ENCODE measurements at regions not wholly inside any gene's neighbourhood (a gene's known extent, or its start where the extent isn't known, plus 50 kb on each side); places are given as distances from the start of the nearest gene placed in this dataset.
"Not testable (repeated sequence)": the region's sequence is repeated elsewhere in the genome, so short reads cannot be mapped to it uniquely, and the experiment has no call there.

- H3K4me1 ChIP-seq (ENCODE audit: control insufficient read depth, insufficient read depth, low read length); H3K27me3 ChIP-seq (ENCODE audit: control insufficient read depth, insufficient read depth, low read length); H3K9ac ChIP-seq (ENCODE audit: low read length); H3K4me3 ChIP-seq (ENCODE audit: low read length); H3K27ac ChIP-seq (ENCODE audit: low read depth, low read length): not testable (repeated sequence)
- peaks cover 11% of the 10 kb centered on the region for H3K36me3 ChIP-seq (ENCODE audit: control insufficient read depth, insufficient read depth, low read length)
Measured at GRCh38 chr3:195669310-195669709, 51.5 kb upstream of the MUC20 start.

GRCh38 chr3:195668131-195668766, 52.5 kb upstream of the MUC20 start:
- H3K4me1 ChIP-seq (ENCODE audit: control insufficient read depth, insufficient read depth, low read length); H3K36me3 ChIP-seq (ENCODE audit: control insufficient read depth, insufficient read depth, low read length): not testable (repeated sequence)

GRCh38 chr3:195665311-195665710, 55.5 kb upstream of the MUC20 start:
- H3K9ac ChIP-seq (ENCODE audit: low read length); H3K4me3 ChIP-seq (ENCODE audit: low read length); H3K4me1 ChIP-seq (ENCODE audit: control insufficient read depth, insufficient read depth, low read length); H3K36me3 ChIP-seq (ENCODE audit: control insufficient read depth, insufficient read depth, low read length); H3K27ac ChIP-seq (ENCODE audit: low read depth, low read length); H3K27me3 ChIP-seq (ENCODE audit: control insufficient read depth, insufficient read depth, low read length): not testable (repeated sequence)

More at GRCh38 chr3:195668131-195668766, 52.5 kb upstream of the MUC20 start:
- H3K27me3 ChIP-seq (ENCODE audit: control insufficient read depth, insufficient read depth, low read length); H3K4me3 ChIP-seq (ENCODE audit: low read length); H3K9ac ChIP-seq (ENCODE audit: low read length); H3K27ac ChIP-seq (ENCODE audit: low read depth, low read length): not testable (repeated sequence)

GRCh38 chr3:195664131-195664530, 56.6 kb upstream of the MUC20 start:
- not testable (repeated sequence) for H3K27me3 ChIP-seq (ENCODE audit: control insufficient read depth, insufficient read depth, low read length); H3K4me1 ChIP-seq (ENCODE audit: control insufficient read depth, insufficient read depth, low read length); H3K36me3 ChIP-seq (ENCODE audit: control insufficient read depth, insufficient read depth, low read length); H3K9ac ChIP-seq (ENCODE audit: low read length); H3K4me3 ChIP-seq (ENCODE audit: low read length); H3K27ac ChIP-seq (ENCODE audit: low read depth, low read length)

GRCh38 chr3:195659136-195659533, 61.6 kb upstream of the MUC20 start:
- not testable (repeated sequence) for H3K4me1 ChIP-seq (ENCODE audit: control insufficient read depth, insufficient read depth, low read length); H3K27me3 ChIP-seq (ENCODE audit: control insufficient read depth, insufficient read depth, low read length); H3K9ac ChIP-seq (ENCODE audit: low read length); H3K36me3 ChIP-seq (ENCODE audit: control insufficient read depth, insufficient read depth, low read length); H3K4me3 ChIP-seq (ENCODE audit: low read length); H3K27ac ChIP-seq (ENCODE audit: low read depth, low read length)

- not testable (repeated sequence) for H3K36me3 ChIP-seq (ENCODE audit: control insufficient read depth, insufficient read depth, low read length); H3K4me3 ChIP-seq (ENCODE audit: low read length); H3K27me3 ChIP-seq (ENCODE audit: control insufficient read depth, insufficient read depth, low read length); H3K4me1 ChIP-seq (ENCODE audit: control insufficient read depth, insufficient read depth, low read length); H3K27ac ChIP-seq (ENCODE audit: low read depth, low read length); H3K9ac ChIP-seq (ENCODE audit: low read length)
Measured at GRCh38 chr3:195658381-195659135, 62.2 kb upstream of the MUC20 start.

- not testable (repeated sequence) for H3K36me3 ChIP-seq (ENCODE audit: control insufficient read depth, insufficient read depth, low read length); H3K4me1 ChIP-seq (ENCODE audit: control insufficient read depth, insufficient read depth, low read length); H3K9ac ChIP-seq (ENCODE audit: low read length); H3K27me3 ChIP-seq (ENCODE audit: control insufficient read depth, insufficient read depth, low read length)
- Histone ChIP-seq H3K4me3 (ENCODE audit: low read length) (peak overlapping the region; percentile 62), H3K27ac (ENCODE audit: low read depth, low read length) (peak overlapping the region; percentile 68)
Measured at GRCh38 chr3:195657475-195658372, 63.1 kb upstream of the MUC20 start.

- not testable (repeated sequence) for H3K27ac ChIP-seq (ENCODE audit: low read depth, low read length); H3K4me3 ChIP-seq (ENCODE audit: low read length); H3K36me3 ChIP-seq (ENCODE audit: control insufficient read depth, insufficient read depth, low read length); H3K27me3 ChIP-seq (ENCODE audit: control insufficient read depth, insufficient read depth, low read length); H3K4me1 ChIP-seq (ENCODE audit: control insufficient read depth, insufficient read depth, low read length); H3K9ac ChIP-seq (ENCODE audit: low read length)
Measured at GRCh38 chr3:195656091-195656490, 64.7 kb upstream of the MUC20 start.

GRCh38 chr3:195654746-195655145, 66.0 kb upstream of the MUC20 start:
- H3K4me1 ChIP-seq (ENCODE audit: control insufficient read depth, insufficient read depth, low read length); H3K4me3 ChIP-seq (ENCODE audit: low read length); H3K9ac ChIP-seq (ENCODE audit: low read length); H3K27me3 ChIP-seq (ENCODE audit: control insufficient read depth, insufficient read depth, low read length); H3K36me3 ChIP-seq (ENCODE audit: control insufficient read depth, insufficient read depth, low read length); H3K27ac ChIP-seq (ENCODE audit: low read depth, low read length): not testable (repeated sequence)

- H3K9ac ChIP-seq (ENCODE audit: low read length); H3K4me3 ChIP-seq (ENCODE audit: low read length); H3K4me1 ChIP-seq (ENCODE audit: control insufficient read depth, insufficient read depth, low read length); H3K27me3 ChIP-seq (ENCODE audit: control insufficient read depth, insufficient read depth, low read length); H3K27ac ChIP-seq (ENCODE audit: low read depth, low read length); H3K36me3 ChIP-seq (ENCODE audit: control insufficient read depth, insufficient read depth, low read length): not testable (repeated sequence)
Measured at GRCh38 chr3:195654138-195654537, 66.6 kb upstream of the MUC20 start.

GRCh38 chr3:195653641-195654040, 67.1 kb upstream of the MUC20 start:
- not testable (repeated sequence) for H3K9ac ChIP-seq (ENCODE audit: low read length); H3K27ac ChIP-seq (ENCODE audit: low read depth, low read length); H3K4me3 ChIP-seq (ENCODE audit: low read length); H3K4me1 ChIP-seq (ENCODE audit: control insufficient read depth, insufficient read depth, low read length); H3K36me3 ChIP-seq (ENCODE audit: control insufficient read depth, insufficient read depth, low read length); H3K27me3 ChIP-seq (ENCODE audit: control insufficient read depth, insufficient read depth, low read length)

GRCh38 chr3:195647912-195648702, 64.4 kb upstream of the APOD start:
- H3K36me3 ChIP-seq (ENCODE audit: control insufficient read depth, insufficient read depth, low read length); H3K4me1 ChIP-seq (ENCODE audit: control insufficient read depth, insufficient read depth, low read length); H3K9ac ChIP-seq (ENCODE audit: low read length); H3K27me3 ChIP-seq (ENCODE audit: control insufficient read depth, insufficient read depth, low read length); H3K27ac ChIP-seq (ENCODE audit: low read depth, low read length); H3K4me3 ChIP-seq (ENCODE audit: low read length): not testable (repeated sequence)
